ENCODE measurements at regions not wholly inside any gene's neighbourhood (a gene's known extent, or its start where the extent isn't known, plus 50 kb on each side); places are given as distances from the start of the nearest gene placed in this dataset.

DNA sequence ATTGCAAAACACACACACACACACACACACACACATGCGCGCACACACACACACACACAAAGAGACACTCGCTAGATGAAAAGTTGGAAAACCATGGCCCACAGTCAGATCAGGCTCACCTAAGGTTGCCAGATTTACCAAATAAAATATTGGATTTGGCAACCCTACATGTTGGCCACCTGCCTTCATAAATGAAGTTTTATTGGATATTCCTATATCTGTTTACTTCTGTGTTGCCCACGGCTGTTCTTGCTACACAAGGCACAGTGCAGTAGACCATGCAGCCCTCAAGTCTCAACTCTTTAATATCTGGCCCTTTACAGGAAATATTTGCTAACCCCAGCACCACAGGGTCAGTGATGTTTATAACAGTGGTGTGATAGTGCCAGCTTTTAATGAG, 445.0 kb upstream of the PROK2 start:
- no peak for FAIRE-seq
- 93% methylated on average over 4 of the region's 4 CpGs; no CpG with 5 or more reads in 1 of the 2 experiments for WGBS, 2 experiments (ENCODE audit: extremely low coverage in 1 of 2, insufficient coverage in 1 of 2, insufficient read length in 1 of 2, insufficient replicate concordance in 2 of 2, low coverage in 1 of 2, low lambda C conversion rate in 2 of 2, missing lambda C conversion rate in 1 of 2)
- H3K79me1 ChIP-seq (ENCODE audit: low read depth, low read length) = no peaks in the 10 kb centered on the region
- no peak overlapping the region for H3K27ac ChIP-seq (ENCODE audit: low read depth, low read length)
- H3K18ac ChIP-seq (ENCODE audit: extremely low read depth, low read length) = no peak overlapping the region
- no peak overlapping the region for H4K5ac ChIP-seq (ENCODE audit: insufficient read length, low read depth, low read length)
- H3K56ac ChIP-seq (replicated peaks; ENCODE audit: insufficient read length, low read depth, low read length) = no peak overlapping the region
- H2BK5ac ChIP-seq (ENCODE audit: low read depth, low read length) = no peak overlapping the region
- no peak for DNase-seq (ENCODE audit: low read depth in 1 of 2, low spot score in 2 of 2)
- TF ChIP-seq NRF1 (IDR thresholded peaks at IDR 0.05; ENCODE audit: low read depth, low read length) (no peak), TEAD4 (IDR thresholded peaks at IDR 0.05; ENCODE audit: low read depth, low read length) (no peak), RAD21 (IDR thresholded peaks at IDR 0.05 in 1 of 2, conservative IDR thresholded peaks at IDR 0.05 in 1 of 2; ENCODE audit: low read depth in 2 of 2, low read length in 2 of 2) (no peak), SIRT6 (IDR thresholded peaks at IDR 0.05; ENCODE audit: low read length) (no peak), SP4 (IDR thresholded peaks at IDR 0.05; ENCODE audit: low read length) (no peak), MAFK (IDR thresholded peaks at IDR 0.05; ENCODE audit: low read depth, low read length) (no peak), FOSL1 (IDR thresholded peaks at IDR 0.05; ENCODE audit: insufficient read depth, low read depth, low read length) (no peak), EZH2 (IDR thresholded peaks at IDR 0.05; ENCODE audit: low read depth, low read length, severe bottlenecking) (no peak), TBP (IDR thresholded peaks at IDR 0.05; ENCODE audit: low read depth, low read length) (no peak)
- H2BK15ac ChIP-seq (ENCODE audit: low read length) = no peak overlapping the region
- no peak overlapping the region for H2BK20ac ChIP-seq (ENCODE audit: low read length)
- no peaks in the 10 kb centered on the region for H3K36me3 ChIP-seq (ENCODE audit: control insufficient read depth in 2 of 4, insufficient read depth in 4 of 4, low read length in 3 of 4)
- no peak overlapping the region for H3K9ac ChIP-seq (replicated peaks in 1 of 4; ENCODE audit: extremely low read depth in 1 of 4, low read depth in 3 of 4, low read length in 3 of 4)
- H3K23ac ChIP-seq (ENCODE audit: insufficient read length) = no peak overlapping the region
- no peak overlapping the region for H3K14ac ChIP-seq (ENCODE audit: insufficient read length)
- no peaks in the 10 kb centered on the region for H3K79me2 ChIP-seq (ENCODE audit: control insufficient read depth in 1 of 2, insufficient read depth in 2 of 2, low read length in 2 of 2)
- no peak overlapping the region for H2AK5ac ChIP-seq (ENCODE audit: low read depth, low read length)
- no peaks in the 10 kb centered on the region; the same call in 1 of the 2 replicates for H3K23me2 ChIP-seq (ENCODE audit: low read depth, low read length)
- no peak overlapping the region for H3K4me2 ChIP-seq (ENCODE audit: insufficient read depth in 1 of 2, low read depth in 2 of 2, low read length in 2 of 2)
- no peak overlapping the region for H4K8ac ChIP-seq (ENCODE audit: extremely low read depth, insufficient read depth, low read length)
- no peak overlapping the region for H2AFZ ChIP-seq (ENCODE audit: low read length)
- H3K4me3 ChIP-seq (ENCODE audit: extremely low read depth in 1 of 4, insufficient read depth in 2 of 4, low read depth in 3 of 4, low read length in 4 of 4) = no peak overlapping the region
- H2BK12ac ChIP-seq (ENCODE audit: low read depth, low read length) = no peak overlapping the region
- no peaks in the 10 kb centered on the region for H4K20me1 ChIP-seq (replicated peaks in 1 of 2; ENCODE audit: control insufficient read depth in 1 of 2, insufficient read depth in 2 of 2, low read length in 2 of 2)
- ChIA-PET CTCF (ENCODE audit: partially characterized antibody) (no interaction called here), POLR2A (ENCODE audit: partially characterized antibody) (no interaction called here)
- no peak overlapping the region for H4K91ac ChIP-seq (replicated peaks; ENCODE audit: insufficient read length, low read length)
- H3K27me3 ChIP-seq (replicated peaks in 1 of 4; ENCODE audit: control insufficient read depth in 3 of 4, extremely low read depth in 1 of 4, insufficient read depth in 3 of 4, low read length in 3 of 4) = no peaks in the 10 kb centered on the region
- H3K9me3 ChIP-seq (ENCODE audit: insufficient read depth in 2 of 2, low read depth in 1 of 2, low read length in 1 of 2) = peaks cover 0 to 6% of the 10 kb centered on the region in 2 experiments; a peak in 3 of 4 replicates
- no peak overlapping the region for H2BK120ac ChIP-seq (replicated peaks; ENCODE audit: low read depth, low read length)
- no peak overlapping the region for H3K4ac ChIP-seq (replicated peaks; ENCODE audit: insufficient read length, low read depth, low read length)
- H3K4me1 ChIP-seq (replicated peaks in 1 of 4; ENCODE audit: control insufficient read depth in 3 of 4, insufficient read depth in 4 of 4, low read length in 3 of 4) = no peaks in the 10 kb centered on the region

Data from H1 (cell line).